Sigmoid colon (tissue), 4 donors: ENCODE measurements at regions not wholly inside any gene's neighbourhood (a gene's known extent, or its start where the extent isn't known, plus 50 kb on each side); places are given as distances from the start of the nearest gene placed in this dataset.

Source experiments
- POLR2A ChIP-seq, 2 donors: fragments of 450-650 bp; IDR thresholded peaks; one replicate each; pipeline ENCODE4 v1.6.1; 2016; ENCODE audit warnings: antibody characterized with exemption in 2 of 2, mild to moderate bottlenecking in 2 of 2, moderate library complexity in 2 of 2
- POLR2AphosphoS5 ChIP-seq, 4 donors: sonication (generic); formaldehyde crosslinking; IDR thresholded peaks; one replicate each; pipeline ENCODE4 v1.6.1; 2017; ENCODE audit warnings: antibody characterized with exemption in 4 of 4
- TF ChIP-seq, protein P1 (sequence below), 4 experiments: fragments of 450-650 bp in 3 of 4; fragments of 200-600 bp in 1 of 4; IDR thresholded peaks; one replicate each; pipeline ENCODE4 v1.5.1; 2016 to 2019; ENCODE audit warnings: antibody characterized with exemption in 4 of 4, mild to moderate bottlenecking in 3 of 4, moderate library complexity in 2 of 4

GRCh38 chr16:88310796-88311605 is 71.8 kb upstream of the ZNF469 start:
- no peak for TF ChIP-seq POLR2A (IDR thresholded peaks at IDR 0.05)
- TF ChIP-seq, protein P1, sequence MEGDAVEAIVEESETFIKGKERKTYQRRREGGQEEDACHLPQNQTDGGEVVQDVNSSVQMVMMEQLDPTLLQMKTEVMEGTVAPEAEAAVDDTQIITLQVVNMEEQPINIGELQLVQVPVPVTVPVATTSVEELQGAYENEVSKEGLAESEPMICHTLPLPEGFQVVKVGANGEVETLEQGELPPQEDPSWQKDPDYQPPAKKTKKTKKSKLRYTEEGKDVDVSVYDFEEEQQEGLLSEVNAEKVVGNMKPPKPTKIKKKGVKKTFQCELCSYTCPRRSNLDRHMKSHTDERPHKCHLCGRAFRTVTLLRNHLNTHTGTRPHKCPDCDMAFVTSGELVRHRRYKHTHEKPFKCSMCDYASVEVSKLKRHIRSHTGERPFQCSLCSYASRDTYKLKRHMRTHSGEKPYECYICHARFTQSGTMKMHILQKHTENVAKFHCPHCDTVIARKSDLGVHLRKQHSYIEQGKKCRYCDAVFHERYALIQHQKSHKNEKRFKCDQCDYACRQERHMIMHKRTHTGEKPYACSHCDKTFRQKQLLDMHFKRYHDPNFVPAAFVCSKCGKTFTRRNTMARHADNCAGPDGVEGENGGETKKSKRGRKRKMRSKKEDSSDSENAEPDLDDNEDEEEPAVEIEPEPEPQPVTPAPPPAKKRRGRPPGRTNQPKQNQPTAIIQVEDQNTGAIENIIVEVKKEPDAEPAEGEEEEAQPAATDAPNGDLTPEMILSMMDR (IDR thresholded peaks at IDR 0.05), result no peak
- no peak for TF ChIP-seq POLR2AphosphoS5 (IDR thresholded peaks at IDR 0.05)
